ENCODE measurements at regions not wholly inside any gene's neighbourhood (a gene's known extent, or its start where the extent isn't known, plus 50 kb on each side); places are given as distances from the start of the nearest gene placed in this dataset.
"Not testable (repeated sequence)": the region's sequence is repeated elsewhere in the genome, so short reads cannot be mapped to it uniquely, and the experiment has no call there.

- DNase-seq, result no peak
Measured at GRCh38 chr13:26484196-26484595, 73.3 kb upstream of the WASF3 start.

DNA sequence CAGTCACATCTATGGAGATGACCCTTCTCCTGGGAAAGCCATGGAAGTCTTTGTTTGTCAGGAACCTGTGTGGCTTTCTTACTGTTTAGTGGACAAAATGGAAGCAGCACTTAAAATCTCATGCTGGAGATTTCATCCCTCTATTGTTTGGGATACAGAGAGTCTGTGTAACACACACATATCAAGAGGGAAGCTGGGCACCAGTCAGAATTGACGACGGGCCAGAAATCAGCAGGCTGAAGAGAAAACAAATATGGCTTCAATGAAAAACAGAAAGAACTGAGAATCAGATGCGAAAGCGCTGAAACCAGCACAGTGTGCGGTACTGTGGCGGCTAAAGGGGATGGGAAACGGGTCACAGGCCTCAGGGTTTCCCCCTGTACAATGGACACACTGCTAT is 72.2 kb upstream of the WASF3 start:
- no peak for DNase-seq

GRCh38 chr13:26485786-26486185 is 71.7 kb upstream of the WASF3 start:
- DNase-seq, result no peak

DNA sequence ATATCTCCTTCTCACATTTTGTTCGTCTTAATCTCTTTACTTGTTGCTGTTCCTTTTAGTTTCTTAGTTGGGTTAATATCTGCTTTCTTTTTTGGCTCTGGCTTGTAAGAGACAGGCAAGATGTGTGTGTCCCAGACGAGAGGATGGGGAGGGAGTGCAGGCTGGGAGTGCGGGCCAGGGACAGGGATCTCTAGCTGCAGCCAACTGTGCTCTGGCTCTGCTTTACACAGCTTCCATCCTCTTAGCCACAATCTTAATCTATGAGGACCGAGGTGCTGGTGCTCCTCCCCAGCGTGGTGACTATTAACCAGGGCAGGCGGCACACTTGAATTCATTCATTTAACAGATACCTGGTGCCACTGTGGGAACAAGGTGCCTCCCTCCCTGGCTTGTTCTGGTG is 70.9 kb upstream of the WASF3 start:
- no peak for DNase-seq

DNA sequence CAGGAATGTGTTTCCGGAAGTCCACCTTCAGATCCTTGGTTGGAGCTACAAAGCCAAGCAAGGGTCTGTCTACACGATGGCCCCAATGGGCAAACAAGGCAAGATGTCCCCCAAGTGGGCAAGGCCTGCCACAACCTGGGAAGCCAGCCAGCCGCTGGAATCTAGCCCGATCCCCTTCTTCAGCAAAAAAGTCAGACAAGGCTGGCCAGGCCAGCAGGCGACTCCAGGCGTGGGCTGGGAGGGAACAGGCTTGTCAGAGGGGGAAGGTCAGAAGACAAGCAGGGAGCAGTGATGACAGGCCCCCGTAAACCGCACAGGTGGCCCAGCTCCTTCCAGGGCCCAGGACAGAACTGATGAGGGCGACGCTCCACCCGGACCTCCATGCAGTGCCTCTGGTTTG is 69.7 kb upstream of the WASF3 start:
- DNase-seq, result no peak

- DNase-seq, result no peak
Measured at GRCh38 chr13:26488236-26489003, 69.1 kb upstream of the WASF3 start.

DNA sequence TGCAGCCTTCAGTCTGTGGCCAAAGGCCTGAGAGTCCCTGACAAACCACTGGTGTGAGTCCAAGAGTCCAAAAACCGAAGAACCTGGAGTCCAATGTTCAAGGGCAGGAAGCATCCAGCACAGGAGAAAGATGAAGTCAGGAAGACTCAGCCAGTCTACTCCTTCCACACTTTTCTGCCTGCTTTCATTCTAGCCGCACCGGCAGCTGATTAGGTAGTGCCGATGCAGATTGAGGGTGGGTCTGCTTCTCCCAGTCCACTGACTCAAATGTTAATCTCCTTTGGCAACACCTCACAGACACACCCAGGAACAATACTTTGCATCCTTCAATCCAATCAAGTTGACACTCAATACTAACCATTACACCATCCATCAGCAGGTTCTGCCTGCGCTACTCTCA is 65.2 kb upstream of the WASF3 start:
- DNase-seq, result not testable (repeated sequence)

DNA sequence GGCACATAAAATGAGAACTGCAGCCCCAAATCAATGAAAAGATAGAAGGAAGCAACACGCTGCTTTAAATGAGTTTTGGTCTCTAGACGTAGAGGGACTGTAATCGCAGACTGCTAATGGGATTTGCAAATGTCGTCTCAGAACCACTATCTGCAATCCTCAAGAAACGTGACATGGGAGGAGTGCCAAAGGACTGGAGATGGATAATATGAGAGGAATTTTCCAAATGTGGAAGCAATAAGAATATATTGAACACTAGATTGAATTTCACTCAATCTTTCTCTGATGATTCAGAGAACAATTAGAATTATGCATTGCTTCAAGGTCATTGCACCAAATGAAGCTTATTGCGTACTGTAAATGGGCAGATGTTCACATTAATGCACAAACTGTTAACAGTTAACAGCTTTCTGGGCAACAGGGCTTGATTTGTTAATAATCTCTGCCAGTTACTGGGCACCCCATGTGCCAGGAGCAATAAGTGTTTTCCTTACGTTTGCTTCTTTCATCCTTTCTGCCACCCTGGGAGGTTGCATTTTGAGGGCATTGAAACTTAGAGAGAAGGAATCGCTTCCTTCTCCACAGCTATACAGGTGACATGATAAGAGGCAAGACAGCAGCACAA is 62.8 kb upstream of the WASF3 start:
- no peak for DNase-seq

GRCh38 chr13:26495750-26496149 is 61.7 kb upstream of the WASF3 start:
- no peak for DNase-seq

GRCh38 chr13:26497968-26498511 is 59.4 kb upstream of the WASF3 start:
- DNase-seq, result no peak

DNA sequence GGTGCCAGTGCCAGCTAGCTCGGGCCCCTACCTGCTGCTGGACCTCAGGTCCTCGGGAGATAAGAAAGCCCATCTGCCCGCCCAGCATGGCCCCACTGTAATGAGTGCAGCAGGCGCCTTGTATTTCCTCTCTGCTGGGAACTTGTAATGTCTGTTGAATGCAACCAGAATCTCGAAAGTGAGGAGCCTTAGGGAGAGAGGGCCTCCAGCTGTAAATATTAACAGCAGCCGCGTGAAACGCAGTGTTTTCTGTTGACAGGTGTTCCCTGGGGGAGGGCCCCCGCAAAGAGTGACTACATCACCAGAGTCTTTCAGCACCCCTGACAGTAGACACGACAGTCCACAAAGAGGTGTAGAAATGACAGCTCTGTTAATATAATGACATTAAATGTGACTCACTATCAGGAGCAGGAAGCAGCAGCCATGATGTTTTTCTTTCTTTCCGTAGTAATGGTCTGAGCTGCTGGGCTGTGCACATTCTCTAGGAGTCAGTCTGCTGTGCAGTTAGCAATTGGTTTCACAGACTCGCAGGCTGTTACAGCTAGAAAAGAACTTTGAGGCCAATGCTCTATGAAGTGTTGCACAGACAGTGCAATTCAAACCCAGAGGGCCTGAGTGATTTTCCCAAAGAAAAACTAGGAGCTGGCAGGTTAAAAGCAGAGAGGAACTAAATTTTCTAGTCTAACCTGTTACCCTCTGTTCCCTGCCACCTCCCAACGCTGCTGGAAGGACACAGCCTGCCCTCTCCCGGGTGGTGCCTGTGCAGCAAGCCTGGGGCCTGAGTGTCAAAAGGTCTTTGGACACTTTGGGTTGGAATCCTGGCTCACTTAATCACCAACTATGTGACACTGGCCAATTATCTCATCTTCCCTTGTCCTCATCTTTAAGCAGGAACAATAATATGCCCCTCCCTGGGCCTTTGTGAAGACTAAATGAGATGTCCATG is 58.6 kb upstream of the WASF3 start:
- peak; percentile 64 for DNase-seq

- DNase-seq, result peak; percentile 33
Measured at GRCh38 chr13:26500618-26501320, 56.7 kb upstream of the WASF3 start.

DNA sequence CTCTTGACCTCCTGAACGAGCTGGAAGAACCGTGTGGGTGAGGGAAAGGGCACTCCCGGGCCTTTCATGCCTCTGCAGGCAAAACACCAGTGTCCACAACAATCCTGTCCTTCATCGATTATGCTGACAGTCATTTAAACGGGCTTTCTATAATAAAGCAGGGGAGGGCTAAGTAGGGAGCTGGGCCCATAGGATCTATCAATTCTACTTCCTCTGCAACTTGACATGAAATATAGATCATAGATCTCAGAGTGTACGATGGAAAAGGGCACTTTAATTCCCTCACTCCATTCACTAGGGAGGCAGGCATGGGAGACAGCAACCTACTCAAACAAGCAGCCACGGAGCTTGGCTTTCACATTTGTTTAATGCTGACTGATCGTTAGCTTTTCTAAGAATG is 55.8 kb upstream of the WASF3 start:
- no peak for DNase-seq

GRCh38 chr13:26502826-26503225 is 54.7 kb upstream of the WASF3 start:
- peak; percentile 18 for DNase-seq

- DNase-seq, result no peak
Measured at GRCh38 chr13:26503826-26504594, 53.5 kb upstream of the WASF3 start.
